ENCODE measurements at regions not wholly inside any gene's neighbourhood (a gene's known extent, or its start where the extent isn't known, plus 50 kb on each side); places are given as distances from the start of the nearest gene placed in this dataset.

DNA sequence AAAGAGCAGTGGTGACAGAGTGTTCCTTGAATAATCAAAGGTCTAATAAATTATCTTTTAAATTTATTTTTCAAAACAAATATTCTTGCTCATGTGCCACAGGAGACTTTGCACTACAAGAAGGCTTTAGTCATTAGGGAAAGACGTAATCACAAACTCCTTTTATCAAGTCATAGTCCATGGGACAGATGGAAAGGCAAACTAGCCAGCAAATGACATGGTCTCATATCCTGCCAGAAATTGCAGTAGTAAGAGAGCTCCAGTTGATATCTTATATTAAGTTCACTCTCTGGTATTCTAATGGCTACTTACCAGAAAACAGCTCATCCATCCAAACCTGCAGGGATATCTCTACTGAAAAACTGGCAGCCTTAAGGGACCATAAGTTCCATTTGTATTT is 225.0 kb upstream of the TP63 start:
- Histone ChIP-seq H3K4me3 (ENCODE audit: low read length) (no peak overlapping the region), H3K4me1 (ENCODE audit: control insufficient read depth, insufficient read depth, low read length) (no peaks in the 10 kb centered on the region), H3K9ac (ENCODE audit: extremely low read depth, low read length, poor library complexity, severe bottlenecking) (no peak overlapping the region), H3K27me3 (ENCODE audit: control insufficient read depth, insufficient read depth, low read length, poor library complexity, severe bottlenecking) (no peaks in the 10 kb centered on the region), H3K36me3 (ENCODE audit: control insufficient read depth, insufficient read depth, low read length) (no peaks in the 10 kb centered on the region), H3K27ac (ENCODE audit: low read depth, low read length) (no peak overlapping the region), H3K9me3 (ENCODE audit: control insufficient read depth, low read length) (no peaks in the 10 kb centered on the region)
- Mint-ChIP-seq H3K9me3 (no peaks in the 10 kb centered on the region), H3K4me1 (no peaks in the 10 kb centered on the region), H3K4me3 (no peak overlapping the region), H3K27ac (no peak overlapping the region), H3K36me3 (ENCODE audit: low read depth) (no peaks in the 10 kb centered on the region), H3K27me3 (ENCODE audit: insufficient read depth) (peaks cover 1% of the 10 kb centered on the region)
- 95 to 100% methylated on average over 1 of the region's 1 CpG for WGBS, 2 experiments (ENCODE audit: insufficient coverage in 1 of 2, insufficient read length in 1 of 2)
- TF ChIP-seq CTCF (conservative IDR thresholded peaks at IDR 0.05): no peak
- DNase-seq: no peak

DNA sequence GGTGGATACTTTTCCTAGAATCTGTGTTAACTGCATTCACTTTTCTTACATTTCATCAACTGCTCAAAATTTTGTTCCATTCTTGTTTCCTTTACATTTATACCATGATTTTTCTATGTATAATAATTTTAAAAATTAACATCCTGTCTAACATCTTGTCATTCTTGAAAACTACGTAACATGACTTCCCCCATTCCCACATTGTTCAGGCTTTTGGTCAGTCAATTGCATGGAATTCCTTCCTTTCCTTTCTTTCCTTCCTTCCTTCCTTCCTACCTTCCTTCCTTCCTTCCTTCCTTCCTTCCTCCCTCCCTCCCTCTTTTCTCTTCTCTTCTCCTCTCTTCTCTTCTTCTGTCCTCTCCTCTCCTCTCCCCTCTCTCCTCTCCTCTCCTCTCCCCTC is 220.7 kb upstream of the TP63 start:
- Histone ChIP-seq H3K27me3 (ENCODE audit: control insufficient read depth, insufficient read depth, low read length, poor library complexity, severe bottlenecking) (no peaks in the 10 kb centered on the region), H3K4me1 (ENCODE audit: control insufficient read depth, insufficient read depth, low read length) (no peaks in the 10 kb centered on the region), H3K9ac (ENCODE audit: extremely low read depth, low read length, poor library complexity, severe bottlenecking) (no peak overlapping the region), H3K36me3 (ENCODE audit: control insufficient read depth, insufficient read depth, low read length) (no peaks in the 10 kb centered on the region), H3K4me3 (ENCODE audit: low read length) (no peak overlapping the region), H3K9me3 (ENCODE audit: control insufficient read depth, low read length) (no peaks in the 10 kb centered on the region), H3K27ac (ENCODE audit: low read depth, low read length) (no peak overlapping the region)
- no peak for TF ChIP-seq CTCF (conservative IDR thresholded peaks at IDR 0.05)
- Mint-ChIP-seq H3K4me1 (peaks cover 7% of the 10 kb centered on the region), H3K36me3 (ENCODE audit: low read depth) (no peaks in the 10 kb centered on the region), H3K27me3 (ENCODE audit: insufficient read depth) (peaks cover 1% of the 10 kb centered on the region), H3K9me3 (no peaks in the 10 kb centered on the region), H3K27ac (no peak overlapping the region), H3K4me3 (no peak overlapping the region)
- DNase-seq: no peak
- 98 to 100% methylated on average over 1 of the region's 1 CpG for WGBS, 2 experiments (ENCODE audit: insufficient coverage in 1 of 2, insufficient read length in 1 of 2)

DNA sequence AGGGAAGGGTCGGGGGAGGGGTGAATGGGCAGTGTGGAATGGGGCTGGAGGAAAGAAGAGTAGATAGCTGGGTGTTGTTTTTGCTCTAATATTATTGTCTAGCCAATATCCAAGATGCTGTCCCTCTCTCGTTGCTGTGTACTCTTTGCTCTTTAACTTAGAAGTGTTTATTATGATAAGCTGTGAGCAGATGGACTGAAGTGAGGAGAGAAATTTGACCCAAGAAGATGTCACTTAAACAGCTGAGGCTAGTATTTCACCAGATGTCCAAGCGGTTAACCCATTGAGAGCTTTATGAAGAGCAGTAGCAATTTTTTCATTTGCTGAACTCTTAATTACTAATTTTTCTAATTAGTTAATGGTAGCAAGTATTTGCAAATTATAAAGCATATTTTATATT is 212.2 kb upstream of the TP63 start:
- Histone ChIP-seq H3K4me1 (ENCODE audit: control insufficient read depth, insufficient read depth, low read length) (no peaks in the 10 kb centered on the region), H3K27ac (ENCODE audit: low read depth, low read length) (no peak overlapping the region), H3K27me3 (ENCODE audit: control insufficient read depth, insufficient read depth, low read length, poor library complexity, severe bottlenecking) (no peaks in the 10 kb centered on the region), H3K9ac (ENCODE audit: extremely low read depth, low read length, poor library complexity, severe bottlenecking) (no peak overlapping the region), H3K9me3 (ENCODE audit: control insufficient read depth, low read length) (no peaks in the 10 kb centered on the region), H3K4me3 (ENCODE audit: low read length) (no peak overlapping the region), H3K36me3 (ENCODE audit: control insufficient read depth, insufficient read depth, low read length) (no peaks in the 10 kb centered on the region)
- Mint-ChIP-seq H3K4me3 (no peak overlapping the region), H3K27ac (no peak overlapping the region), H3K9me3 (no peaks in the 10 kb centered on the region), H3K36me3 (ENCODE audit: low read depth) (no peaks in the 10 kb centered on the region), H3K27me3 (ENCODE audit: insufficient read depth) (no peaks in the 10 kb centered on the region), H3K4me1 (peaks cover 6% of the 10 kb centered on the region)
- WGBS, 2 experiments (ENCODE audit: insufficient coverage in 1 of 2, insufficient read length in 1 of 2): 87% methylated on average over 3 of the region's 3 CpGs; no CpG with 5 or more reads in 1 of the 2 experiments
- no peak for TF ChIP-seq CTCF (conservative IDR thresholded peaks at IDR 0.05)
- no peak for DNase-seq

All from endodermal cell (in vitro differentiated cells).